ENCODE measurements at regions not wholly inside any gene's neighbourhood (a gene's known extent, or its start where the extent isn't known, plus 50 kb on each side); places are given as distances from the start of the nearest gene placed in this dataset.

- Histone ChIP-seq H3K4me1 (no peaks in the 10 kb centered on the region), H3K36me3 (no peaks in the 10 kb centered on the region), H3K27ac (no peak overlapping the region), H3K27me3 (no peaks in the 10 kb centered on the region), H3K4me3 (no peak overlapping the region), H3K9me3 (no peaks in the 10 kb centered on the region)
- TF ChIP-seq POLR2A (IDR thresholded peaks at IDR 0.05) (no peak), CTCF (IDR thresholded peaks at IDR 0.05) (no peak)
- DNase-seq: no peak
These were observed 497.8 kb downstream of the TTLL7 start for GRCh38 chr1:83500987-83501591.

GRCh38 chr1:83500531-83500930, 498.4 kb downstream of the TTLL7 start:
- H3K4me3 ChIP-seq: no peak overlapping the region
- no peak for DNase-seq
- no peak overlapping the region for H3K27ac ChIP-seq
- no peaks in the 10 kb centered on the region for H3K27me3 ChIP-seq
- TF ChIP-seq CTCF (IDR thresholded peaks at IDR 0.05): no peak
- TF ChIP-seq POLR2A (IDR thresholded peaks at IDR 0.05): no peak
- no peaks in the 10 kb centered on the region for H3K36me3 ChIP-seq
- H3K4me1 ChIP-seq: no peaks in the 10 kb centered on the region
- H3K9me3 ChIP-seq: no peaks in the 10 kb centered on the region

- Histone ChIP-seq H3K27ac (no peak overlapping the region), H3K4me3 (no peak overlapping the region), H3K36me3 (no peaks in the 10 kb centered on the region), H3K27me3 (no peaks in the 10 kb centered on the region), H3K4me1 (no peaks in the 10 kb centered on the region), H3K9me3 (no peaks in the 10 kb centered on the region)
- DNase-seq: no peak
- TF ChIP-seq CTCF (IDR thresholded peaks at IDR 0.05) (no peak), POLR2A (IDR thresholded peaks at IDR 0.05) (no peak)
These were observed 498.9 kb downstream of the TTLL7 start for GRCh38 chr1:83499998-83500397.

GRCh38 chr1:83497563-83497962, 501.4 kb downstream of the TTLL7 start:
- no peak overlapping the region for H3K27ac ChIP-seq
- no peak for DNase-seq
- no peak overlapping the region for H3K4me3 ChIP-seq
- TF ChIP-seq CTCF (IDR thresholded peaks at IDR 0.05) (no peak), POLR2A (IDR thresholded peaks at IDR 0.05) (no peak)
- no peaks in the 10 kb centered on the region for H3K27me3 ChIP-seq
- no peaks in the 10 kb centered on the region for H3K4me1 ChIP-seq
- H3K9me3 ChIP-seq: no peaks in the 10 kb centered on the region
- no peaks in the 10 kb centered on the region for H3K36me3 ChIP-seq

GRCh38 chr1:83495560-83495959, 503.4 kb downstream of the TTLL7 start:
- H3K27ac ChIP-seq: no peak overlapping the region
- no peaks in the 10 kb centered on the region for H3K27me3 ChIP-seq
- no peak for TF ChIP-seq POLR2A (IDR thresholded peaks at IDR 0.05)
- TF ChIP-seq CTCF (IDR thresholded peaks at IDR 0.05): no peak
- no peaks in the 10 kb centered on the region for H3K36me3 ChIP-seq
- no peak for DNase-seq
- no peaks in the 10 kb centered on the region for H3K4me1 ChIP-seq
- no peak overlapping the region for H3K4me3 ChIP-seq
- H3K9me3 ChIP-seq: no peaks in the 10 kb centered on the region

GRCh38 chr1:83493633-83494032, 505.3 kb downstream of the TTLL7 start:
- no peaks in the 10 kb centered on the region for H3K27me3 ChIP-seq
- TF ChIP-seq POLR2A (IDR thresholded peaks at IDR 0.05) (no peak), CTCF (IDR thresholded peaks at IDR 0.05) (no peak)

More at GRCh38 chr1:83493633-83494032, 505.3 kb downstream of the TTLL7 start:
- no peak overlapping the region for H3K27ac ChIP-seq
- H3K4me3 ChIP-seq: no peak overlapping the region
- DNase-seq: no peak
- H3K36me3 ChIP-seq: no peaks in the 10 kb centered on the region
- H3K9me3 ChIP-seq: no peaks in the 10 kb centered on the region
- no peaks in the 10 kb centered on the region for H3K4me1 ChIP-seq

Data from Peyer's patch (tissue), 4 donors.